ENCODE measurements at regions not wholly inside any gene's neighbourhood (a gene's known extent, or its start where the extent isn't known, plus 50 kb on each side); places are given as distances from the start of the nearest gene placed in this dataset.

- no peak for TF ChIP-seq CTCF (conservative IDR thresholded peaks at IDR 0.05; ENCODE audit: low read depth, low read length)
- no peak for DNase-seq (ENCODE audit: low read depth)
- H3K4me3 ChIP-seq (ENCODE audit: low read depth, low read length), result no peak overlapping the region
Measured at GRCh38 chr14:53651096-53651740, 305.4 kb downstream of the BMP4 start.

GRCh38 chr14:53646925-53647324, 309.7 kb downstream of the BMP4 start:
- no peak overlapping the region for H3K4me3 ChIP-seq (ENCODE audit: low read depth, low read length)
- no peak for TF ChIP-seq CTCF (conservative IDR thresholded peaks at IDR 0.05; ENCODE audit: low read depth, low read length)
- no peak for DNase-seq (ENCODE audit: low read depth)

- no peak overlapping the region for H3K4me3 ChIP-seq (ENCODE audit: low read depth, low read length)
- peak; percentile 25 for DNase-seq (ENCODE audit: low read depth)
- TF ChIP-seq CTCF (conservative IDR thresholded peaks at IDR 0.05; ENCODE audit: low read depth, low read length), result no peak
Measured at GRCh38 chr14:53640695-53641094, 315.9 kb downstream of the BMP4 start.

GRCh38 chr14:53638966-53639365, 317.7 kb downstream of the BMP4 start:
- no peak for TF ChIP-seq CTCF (conservative IDR thresholded peaks at IDR 0.05; ENCODE audit: low read depth, low read length)
- DNase-seq (ENCODE audit: low read depth), result no peak
- no peak overlapping the region for H3K4me3 ChIP-seq (ENCODE audit: low read depth, low read length)

GRCh38 chr14:53634793-53635192, 321.8 kb downstream of the BMP4 start:
- no peak overlapping the region for H3K4me3 ChIP-seq (ENCODE audit: low read depth, low read length)
- no peak for DNase-seq (ENCODE audit: low read depth)
- TF ChIP-seq CTCF (conservative IDR thresholded peaks at IDR 0.05; ENCODE audit: low read depth, low read length), result no peak

GRCh38 chr14:53630336-53630735, 326.3 kb downstream of the BMP4 start:
- no peak for TF ChIP-seq CTCF (conservative IDR thresholded peaks at IDR 0.05; ENCODE audit: low read depth, low read length)
- no peak for DNase-seq (ENCODE audit: low read depth)
- no peak overlapping the region for H3K4me3 ChIP-seq (ENCODE audit: low read depth, low read length)

GRCh38 chr14:53628732-53629430, 327.7 kb downstream of the BMP4 start:
- no peak for DNase-seq (ENCODE audit: low read depth)
- TF ChIP-seq CTCF (conservative IDR thresholded peaks at IDR 0.05; ENCODE audit: low read depth, low read length), result no peak
- no peak overlapping the region for H3K4me3 ChIP-seq (ENCODE audit: low read depth, low read length)

All from choroid plexus epithelial cell (primary cell).